Fibroblast of skin of left biceps (primary cell): ENCODE measurements at regions not wholly inside any gene's neighbourhood (a gene's known extent, or its start where the extent isn't known, plus 50 kb on each side); places are given as distances from the start of the nearest gene placed in this dataset.
"Not testable (repeated sequence)": the region's sequence is repeated elsewhere in the genome, so short reads cannot be mapped to it uniquely, and the experiment has no call there.

ENCODE experiments used
- DNase-seq, 2 experiments: peaks; one replicate each; pipeline ENCODE4 v3.0.0-alpha.2; 2013; ENCODE audit warnings: low read depth in 2 of 2

GRCh38 chr2:16037808-16038457 is 97.6 kb downstream of the MYCN start:
- no peak for DNase-seq

- no peak for DNase-seq
These were observed 96.6 kb downstream of the MYCN start for GRCh38 chr2:16036951-16037350.

- no peak for DNase-seq
These were observed 95.7 kb downstream of the MYCN start for GRCh38 chr2:16035747-16036745.

GRCh38 chr2:16034975-16035746 is 94.8 kb downstream of the MYCN start:
- DNase-seq, result no peak

DNA sequence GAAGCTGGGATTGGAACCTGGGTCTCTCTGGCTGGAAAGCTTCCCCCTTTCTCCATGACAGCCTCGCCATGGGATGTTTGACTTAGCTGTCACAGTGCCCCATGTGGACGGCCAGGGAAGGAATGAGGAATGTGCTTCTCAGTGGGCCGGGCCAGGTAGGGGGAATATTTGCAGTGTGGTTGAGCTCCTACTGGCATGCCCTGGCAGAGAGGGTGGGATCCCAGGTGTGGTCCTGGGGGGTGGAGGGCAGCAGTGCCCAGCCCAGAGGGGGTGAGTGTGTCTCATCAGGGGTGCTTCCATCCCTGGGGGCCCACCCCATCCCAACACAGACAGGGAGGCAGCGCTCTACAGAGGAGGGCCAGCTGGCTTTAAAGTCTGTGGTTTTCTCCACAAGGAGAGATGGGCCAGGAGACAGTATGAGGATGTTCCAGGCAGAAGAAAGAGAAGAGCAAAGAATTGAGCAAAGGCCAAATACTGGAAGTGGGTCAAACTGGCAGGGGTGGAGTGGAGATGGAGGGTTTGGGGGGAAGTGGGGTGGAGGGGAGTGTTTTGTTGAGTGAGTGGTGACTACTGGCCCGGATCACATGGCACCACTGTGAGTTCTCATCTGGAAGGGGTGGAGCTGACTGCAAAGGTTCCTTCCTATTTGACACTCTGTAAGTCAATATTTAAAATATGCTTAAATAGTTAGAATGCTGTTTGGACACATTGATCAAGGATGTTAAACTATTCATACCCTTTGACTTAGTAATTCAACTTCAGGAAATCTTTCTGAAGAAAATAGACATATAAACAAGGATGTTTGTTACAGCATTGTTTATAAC is 94.0 kb downstream of the MYCN start:
- DNase-seq, result no peak

GRCh38 chr2:16033032-16033293 is 92.6 kb downstream of the MYCN start:
- DNase-seq, result no peak

GRCh38 chr2:16032282-16033031 is 92.1 kb downstream of the MYCN start:
- DNase-seq, result no peak

DNA sequence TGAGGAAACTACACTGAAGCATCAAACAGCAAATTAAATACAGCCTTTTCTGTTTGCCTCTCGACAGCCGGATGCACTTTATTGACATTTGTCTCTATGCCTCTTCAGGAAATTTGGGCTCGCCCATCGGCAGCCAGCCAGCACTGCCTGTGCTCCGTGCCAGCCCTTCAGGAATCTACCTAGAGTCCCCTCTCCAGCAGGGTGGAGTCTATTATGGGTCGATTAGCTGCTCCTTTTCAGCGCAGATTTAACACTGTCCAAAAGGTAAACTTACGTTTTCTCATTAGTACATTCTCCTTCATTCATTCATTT is 91.5 kb downstream of the MYCN start:
- DNase-seq, result no peak

DNA sequence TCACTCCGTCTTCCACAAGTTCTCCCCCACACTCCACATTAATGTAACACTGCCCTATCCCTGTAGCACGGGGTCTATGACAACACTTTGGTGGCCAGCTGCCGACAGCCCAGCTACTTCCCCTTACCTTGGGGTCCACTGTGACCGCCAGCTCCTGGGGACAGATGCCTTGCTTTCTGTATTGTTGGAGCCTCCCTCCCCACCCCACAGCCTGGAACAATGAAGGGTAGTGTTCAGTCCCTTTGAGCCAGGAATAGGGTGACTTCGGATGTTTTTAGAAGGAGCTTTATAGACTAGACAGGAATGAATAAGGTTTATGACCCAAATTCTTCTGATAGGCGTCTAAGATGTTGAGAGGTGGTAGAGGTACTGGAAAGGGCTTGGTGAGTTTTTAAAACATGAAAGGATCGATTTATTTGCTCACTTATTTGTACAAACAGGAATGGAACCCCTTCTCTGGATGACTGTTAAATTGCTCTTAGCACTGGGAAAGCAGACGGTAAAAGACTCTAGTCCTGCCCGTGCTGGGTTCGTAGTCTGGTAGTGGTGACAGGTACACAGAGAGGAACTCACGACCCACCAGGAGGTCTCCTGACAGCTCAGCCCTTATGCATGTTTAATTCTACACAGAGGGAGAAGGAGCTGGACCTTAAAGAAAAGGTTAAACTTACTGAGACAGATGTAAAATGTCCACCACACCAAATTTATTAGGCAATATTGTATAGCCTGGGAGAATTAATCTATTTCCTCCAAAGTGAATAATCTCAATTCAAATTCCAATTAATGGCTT is 90.9 kb downstream of the MYCN start:
- DNase-seq, result no peak

DNA sequence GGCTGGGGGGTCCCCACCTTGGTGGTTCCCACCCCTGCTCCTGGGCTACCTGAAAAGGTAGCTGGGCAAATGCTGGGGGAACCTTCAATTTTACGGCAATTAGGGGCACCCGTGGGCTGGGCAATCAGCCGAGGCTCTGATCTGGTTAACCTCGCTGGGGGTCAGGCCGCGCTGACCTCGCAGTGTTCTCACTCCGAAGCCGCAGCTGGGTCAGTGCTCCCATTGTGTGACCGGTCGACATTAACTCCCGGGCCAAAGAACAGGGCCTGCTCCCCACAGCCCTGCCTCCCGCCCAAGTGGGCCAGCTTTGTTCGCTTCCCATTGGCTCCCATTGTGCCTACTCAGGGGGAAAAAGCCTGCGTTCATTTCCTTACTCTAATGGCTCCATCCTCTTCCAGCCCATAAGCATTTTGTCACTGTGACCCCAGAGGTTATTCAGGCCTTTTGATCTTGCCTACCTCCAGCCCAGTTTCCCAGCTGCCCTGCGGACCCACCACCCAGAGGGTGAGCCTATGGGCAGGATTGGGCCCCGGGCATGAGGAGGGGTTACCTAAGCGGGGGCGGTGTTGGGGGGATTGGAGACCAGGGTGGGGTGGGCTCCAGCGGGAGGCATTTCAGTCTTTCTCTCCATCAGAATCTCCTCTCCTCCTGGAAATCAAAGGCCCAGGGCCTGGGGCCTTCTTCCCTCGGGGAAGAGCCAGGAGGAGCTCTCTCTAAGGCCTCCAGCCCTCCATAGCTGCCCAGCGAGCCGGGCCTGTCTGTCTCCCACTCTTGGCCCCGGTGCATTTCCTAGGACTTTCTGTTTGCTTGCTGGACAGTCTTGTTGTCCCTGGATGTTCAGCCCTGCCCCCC is 90.1 kb downstream of the MYCN start:
- DNase-seq, result no peak

DNA sequence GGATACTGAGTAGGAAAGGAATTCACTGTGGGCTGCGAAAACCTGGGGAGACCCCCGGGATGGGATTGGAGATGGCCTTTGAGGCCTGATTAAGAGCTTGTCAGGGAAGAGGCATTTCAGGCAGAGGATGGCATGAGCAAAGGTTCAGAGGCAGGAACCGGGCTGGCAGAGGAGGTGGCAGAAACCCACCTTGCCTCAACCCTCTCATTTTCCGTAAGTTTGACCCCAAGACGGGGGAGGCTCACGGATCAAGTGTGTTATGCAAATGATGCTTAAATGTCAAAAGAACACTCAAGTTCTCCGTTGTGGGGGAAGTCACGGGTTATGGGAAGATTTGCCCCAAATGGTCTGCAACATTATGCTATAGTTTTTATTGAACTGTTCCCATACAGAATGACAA is 88.3 kb downstream of the MYCN start:
- no peak for DNase-seq

DNA sequence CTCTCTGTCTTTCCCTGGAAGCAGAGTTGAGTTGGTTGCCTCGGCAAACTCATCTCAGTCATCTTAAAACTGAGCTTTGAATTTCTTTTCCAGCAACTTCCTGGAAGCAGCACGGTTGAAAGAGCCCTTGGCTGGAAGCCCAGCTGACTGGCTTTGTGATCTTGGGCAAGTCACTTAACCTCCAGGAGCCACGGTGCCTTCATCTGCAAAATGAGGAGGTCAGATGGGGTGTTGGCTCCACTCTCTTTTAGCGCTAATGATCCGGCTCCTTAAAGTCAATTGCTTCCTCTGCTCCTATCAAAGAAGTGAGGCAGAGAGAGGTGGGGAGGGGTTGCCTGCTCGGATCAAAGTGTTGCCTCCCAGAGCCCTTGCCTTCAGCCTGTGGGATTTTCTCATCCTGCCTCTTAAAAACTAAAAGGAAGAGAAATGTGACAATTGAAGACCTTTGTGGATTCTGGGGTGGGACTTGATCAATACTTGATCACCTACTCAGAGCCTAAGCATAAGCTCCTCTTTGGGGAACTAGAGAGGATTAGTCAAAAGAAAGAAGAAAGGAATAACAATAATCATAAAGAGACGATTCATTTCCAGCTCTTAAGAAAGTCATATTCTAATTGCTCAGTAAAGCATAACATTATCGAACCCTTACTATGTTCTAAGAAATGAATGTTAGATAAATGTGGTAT is 86.6 kb downstream of the MYCN start:
- no peak for DNase-seq

- no peak for DNase-seq
These were observed 85.7 kb downstream of the MYCN start for GRCh38 chr2:16025876-16026640.

GRCh38 chr2:16025211-16025875 is 85.0 kb downstream of the MYCN start:
- DNase-seq, result no peak

- DNase-seq, result not testable (repeated sequence)
These were observed 84.3 kb downstream of the MYCN start for GRCh38 chr2:16024628-16025027.

- DNase-seq, result no peak
These were observed 83.4 kb downstream of the MYCN start for GRCh38 chr2:16023506-16024360.
